ENCODE measurements at regions not wholly inside any gene's neighbourhood (a gene's known extent, or its start where the extent isn't known, plus 50 kb on each side); places are given as distances from the start of the nearest gene placed in this dataset.

- TF ChIP-seq CTCF (IDR thresholded peaks at IDR 0.05 in 4 of 5, conservative IDR thresholded peaks at IDR 0.05 in 1 of 5) (no peak), POLR2A (IDR thresholded peaks at IDR 0.05) (no peak)
Observed at GRCh38 chr4:3873408-3874027, 107.3 kb downstream of the ADRA2C start.

Measured in gastrocnemius medialis (tissue), 4 donors.